Stimulated activated CD4-positive, alpha-beta T cell treated with anti-CD3 and anti-CD28 coated beads, Interleukin-2, amount 100 ng/mL, for 48 hours (primary cell): ENCODE measurements at regions not wholly inside any gene's neighbourhood (a gene's known extent, or its start where the extent isn't known, plus 50 kb on each side); places are given as distances from the start of the nearest gene placed in this dataset.

Experiments used
- DNase-seq, 2 donors: peaks; one replicate each; pipeline ENCODE4 v3.0.0-alpha.2; 2020

DNA sequence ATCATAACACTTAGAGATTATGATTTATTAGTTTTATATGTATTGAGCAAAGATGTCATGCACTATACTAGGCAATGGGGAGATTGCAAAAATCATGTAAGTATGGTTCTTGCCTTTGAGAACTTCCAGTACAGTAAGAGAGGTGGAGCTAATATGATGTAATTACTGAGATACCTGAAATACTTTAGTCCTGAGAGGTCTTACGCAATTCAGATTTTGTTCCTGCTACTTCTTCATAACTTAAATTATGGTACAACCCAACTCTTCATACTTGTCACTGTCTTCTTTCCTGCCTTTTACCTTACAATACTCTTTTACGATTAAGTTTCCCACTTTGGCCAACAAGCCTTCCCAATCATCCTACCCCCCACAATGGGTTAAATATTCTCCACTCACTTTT is 564.2 kb upstream of the PITX2 start:
- DNase-seq, result no peak

DNA sequence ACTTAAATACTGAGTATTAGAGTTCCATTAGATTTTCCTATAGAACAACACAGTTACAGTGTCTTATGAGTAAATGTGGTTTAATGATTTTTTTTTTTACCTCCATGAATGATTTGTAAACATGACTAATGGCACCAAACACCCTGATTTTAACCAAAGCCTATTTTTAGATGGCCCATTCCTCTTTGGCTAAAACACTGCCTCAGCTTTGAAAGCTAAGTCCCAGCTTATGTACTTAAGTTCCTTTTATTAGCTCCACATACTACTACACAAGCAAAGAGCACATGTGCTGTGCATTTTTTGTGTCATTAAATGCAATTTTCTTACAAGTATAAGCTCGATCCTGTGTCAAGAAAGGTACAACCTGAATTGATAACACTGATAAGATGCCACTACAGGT is 575.6 kb upstream of the PITX2 start:
- DNase-seq, result no peak

DNA sequence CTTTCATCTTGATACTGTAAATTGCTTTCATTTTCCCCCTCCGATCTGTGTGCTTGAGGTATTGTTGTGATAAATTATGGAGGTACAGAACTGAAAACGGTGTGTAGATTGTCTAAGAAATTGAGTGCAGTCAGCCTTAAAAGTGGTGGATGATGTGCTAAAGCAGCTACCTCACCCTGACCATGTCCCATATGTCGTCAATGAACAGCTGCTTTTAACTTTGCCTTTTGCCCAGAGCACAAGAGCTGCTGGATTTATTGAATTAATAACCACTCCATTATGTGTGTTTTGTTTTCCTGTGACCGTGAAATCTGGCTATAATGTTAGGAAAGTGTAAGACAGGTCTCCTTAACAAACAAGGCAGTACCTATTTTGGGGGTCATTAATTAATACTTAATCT is 581.9 kb upstream of the PITX2 start:
- no peak for DNase-seq

DNA sequence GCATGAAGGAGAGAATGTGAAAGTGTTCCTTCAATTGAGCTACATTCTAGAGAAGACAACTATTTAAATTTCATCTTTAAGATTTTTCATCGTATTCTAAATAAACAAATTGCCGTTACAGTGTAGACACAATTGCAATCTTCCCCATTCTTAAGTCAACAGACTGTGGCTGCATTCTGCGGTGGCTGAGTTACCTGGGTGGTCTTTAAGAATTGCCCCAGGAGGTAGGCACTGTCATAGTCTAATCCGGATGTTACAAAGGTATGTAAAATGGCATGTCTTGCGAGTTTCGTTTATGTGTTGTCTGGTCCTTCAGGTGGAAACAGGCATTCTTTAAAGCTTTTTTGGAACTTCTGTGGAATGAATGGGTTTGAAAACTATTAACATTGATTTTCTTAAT is 586.1 kb upstream of the PITX2 start:
- DNase-seq, result no peak

DNA sequence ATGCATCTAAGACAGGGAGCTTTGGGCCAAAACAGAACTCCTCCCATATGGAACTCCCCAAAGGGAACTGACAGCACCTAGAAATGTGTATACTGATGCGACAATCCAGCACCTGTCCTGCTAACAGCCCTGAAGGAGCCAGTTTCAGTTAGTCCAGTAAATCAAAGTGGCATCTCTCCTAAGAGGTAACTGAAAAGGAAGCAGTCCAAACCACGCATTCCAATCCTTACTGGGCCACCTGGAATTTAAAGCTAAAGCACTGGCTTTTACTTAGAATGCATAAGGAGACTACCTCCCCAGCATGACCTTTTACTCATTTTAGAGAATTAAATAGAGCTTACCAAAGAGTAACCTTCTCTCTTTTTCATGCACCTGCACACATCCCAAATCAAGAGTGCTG is 586.8 kb upstream of the PITX2 start:
- DNase-seq, result no peak

GRCh38 chr4:111210595-111210994 is 587.7 kb upstream of the PITX2 start:
- DNase-seq, result no peak

GRCh38 chr4:111213531-111213930 is 590.7 kb upstream of the PITX2 start:
- DNase-seq, result no peak

GRCh38 chr4:111214371-111214770 is 591.5 kb upstream of the PITX2 start:
- DNase-seq, result no peak

DNA sequence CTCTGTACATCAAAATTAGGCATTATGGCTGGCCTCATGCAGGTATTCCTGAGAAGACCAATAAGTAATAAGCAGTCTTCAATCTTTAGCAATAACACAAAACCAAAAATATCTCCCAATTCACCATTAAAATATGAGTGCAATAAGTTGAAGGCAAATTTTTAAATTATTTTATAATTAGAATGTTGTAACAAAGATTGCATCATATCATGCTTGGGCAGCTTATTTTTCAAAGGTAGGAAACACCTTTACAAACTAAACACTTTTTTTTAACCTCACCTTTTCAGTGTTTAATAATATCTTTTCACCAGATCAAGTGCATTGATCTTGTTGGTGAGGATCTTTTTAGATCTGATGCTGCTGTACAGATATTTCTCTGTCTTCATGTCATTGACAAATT is 592.9 kb upstream of the PITX2 start:
- DNase-seq, result no peak

DNA sequence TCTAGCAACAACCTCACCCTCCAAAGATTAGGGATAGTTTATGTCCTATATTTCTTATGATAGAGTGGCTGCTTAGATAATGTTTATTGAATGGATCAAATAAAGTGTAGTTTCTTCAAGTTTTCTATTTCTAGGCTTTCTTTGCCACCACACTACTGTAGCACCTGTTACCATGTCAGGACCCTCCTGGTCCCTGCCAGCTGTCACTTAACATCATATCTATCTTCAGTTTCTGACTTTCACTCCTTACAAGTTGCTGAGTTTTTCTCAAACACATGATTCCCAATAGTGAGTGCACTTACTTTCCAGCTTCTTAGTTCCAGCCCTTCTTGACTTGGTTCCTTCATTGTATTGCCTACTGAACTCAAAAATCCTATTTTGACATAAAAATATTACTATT is 593.9 kb upstream of the PITX2 start:
- no peak for DNase-seq

GRCh38 chr4:111221371-111221770 is 598.5 kb upstream of the PITX2 start:
- DNase-seq, result no peak

GRCh38 chr4:111228396-111228795 is 605.5 kb upstream of the PITX2 start:
- DNase-seq, result no peak

DNA sequence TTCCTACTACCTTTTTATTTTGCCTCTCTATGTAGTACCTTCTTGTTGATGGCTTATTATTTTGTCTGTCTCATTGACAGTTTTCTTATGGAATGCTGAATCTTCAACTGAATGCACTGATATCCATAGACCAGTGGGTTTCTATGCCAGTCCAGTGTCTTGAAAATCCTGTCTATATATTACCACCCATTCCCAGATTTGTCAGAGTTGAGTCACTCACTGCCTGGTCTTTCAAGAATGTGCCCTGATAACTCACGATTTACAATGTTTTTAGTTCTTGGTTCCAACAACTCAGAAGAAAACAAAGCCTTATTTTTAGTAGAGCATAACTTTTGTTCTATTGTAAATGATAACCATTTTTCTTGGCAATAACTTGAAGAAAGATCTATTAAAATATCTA is 606.0 kb upstream of the PITX2 start:
- no peak for DNase-seq

DNA sequence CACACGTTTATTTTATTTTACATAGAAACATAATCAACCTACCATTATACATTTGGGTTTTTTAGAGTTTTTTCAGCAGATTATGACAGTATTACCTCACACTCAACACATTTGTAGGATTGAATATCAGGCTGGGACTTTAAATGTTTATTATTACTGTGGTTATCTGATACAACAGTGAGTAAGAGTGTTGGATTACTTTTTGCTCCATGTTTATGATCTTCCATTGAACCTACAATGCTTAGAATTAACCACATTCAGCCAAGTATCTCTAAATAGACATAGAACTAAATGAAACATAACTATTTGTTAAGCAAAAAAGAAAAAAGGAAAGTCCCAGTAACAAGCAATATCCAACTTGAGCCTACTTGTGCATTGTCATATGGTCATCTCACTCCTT is 607.4 kb upstream of the PITX2 start:
- DNase-seq, result no peak

GRCh38 chr4:111231281-111231680 is 608.4 kb upstream of the PITX2 start:
- DNase-seq, result no peak

DNA sequence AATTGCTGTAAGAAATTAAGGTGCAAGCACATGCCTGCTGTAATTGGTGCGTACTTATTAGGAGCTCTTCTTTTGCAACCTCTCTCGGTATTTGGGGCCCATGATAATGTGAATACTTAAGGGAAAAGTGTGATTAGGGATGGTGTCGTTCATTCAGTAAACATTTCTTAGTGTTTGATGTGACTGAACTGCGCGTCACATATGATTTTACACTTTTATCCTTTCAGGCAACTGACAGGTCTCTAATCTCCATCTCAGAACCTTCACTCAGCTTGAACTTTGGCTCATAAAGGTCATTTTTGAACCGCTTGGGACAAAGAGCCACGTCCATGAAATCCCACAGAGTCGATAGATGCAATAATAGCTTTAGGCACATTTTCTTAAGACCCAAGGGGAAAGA is 612.1 kb upstream of the PITX2 start:
- DNase-seq, result no peak

DNA sequence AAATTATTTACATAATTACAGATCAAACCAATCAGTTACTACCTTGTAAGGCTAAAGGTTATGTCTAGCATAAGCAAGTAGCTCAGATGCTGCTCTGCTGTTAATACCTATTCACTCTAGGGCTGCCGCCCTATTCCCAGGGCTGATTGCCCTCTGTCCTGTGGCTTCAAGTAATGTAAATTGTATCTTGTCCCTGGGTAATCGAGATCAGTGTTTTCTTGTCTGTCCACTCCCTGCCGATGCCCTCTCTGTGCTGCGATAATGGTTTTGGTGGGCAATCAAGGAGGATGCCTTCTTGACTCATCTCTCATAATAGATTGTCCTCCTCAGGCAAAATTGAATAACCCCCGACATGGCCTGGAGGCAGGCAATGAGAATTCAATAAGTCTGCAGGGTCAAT is 641.0 kb upstream of the PITX2 start:
- DNase-seq, result no peak

DNA sequence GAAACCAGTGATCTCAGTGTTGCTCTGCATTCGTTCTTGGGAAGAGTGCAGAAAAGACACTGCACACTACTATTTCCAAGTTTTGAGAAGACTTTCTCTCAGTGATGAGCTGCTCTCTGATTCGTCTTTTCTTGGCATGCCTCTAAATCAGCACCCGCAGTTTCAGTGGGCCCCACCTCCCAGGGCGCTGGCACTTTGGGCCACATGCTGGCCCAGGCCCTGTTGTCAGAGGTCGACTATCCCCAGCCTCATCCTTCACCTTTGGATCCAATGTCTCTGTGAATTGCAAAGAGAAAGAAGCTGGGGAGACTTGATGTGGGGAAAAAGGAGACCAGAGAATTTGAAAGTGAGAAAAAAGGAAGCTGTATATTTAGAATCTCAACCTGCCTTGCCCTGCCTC is 644.1 kb upstream of the PITX2 start:
- no peak for DNase-seq

DNA sequence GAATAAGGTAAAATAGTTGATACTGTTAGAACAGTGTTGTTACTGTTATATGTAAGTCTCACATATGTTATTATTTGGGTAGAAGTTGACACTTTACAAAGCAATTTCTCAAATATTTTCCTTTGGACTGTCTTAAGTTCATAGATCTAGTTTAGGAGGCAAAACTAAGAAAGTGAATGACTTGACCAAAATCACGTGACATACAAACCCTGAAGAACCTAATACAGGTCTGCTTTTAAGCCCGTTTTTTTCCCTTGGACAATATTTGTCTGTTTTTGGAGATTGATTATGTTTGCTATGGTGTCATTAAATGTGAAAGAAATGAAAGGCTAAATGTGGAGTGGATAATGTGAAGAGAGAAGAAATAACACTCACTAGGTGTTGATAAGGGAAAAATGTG is 644.9 kb upstream of the PITX2 start:
- DNase-seq, result no peak

DNA sequence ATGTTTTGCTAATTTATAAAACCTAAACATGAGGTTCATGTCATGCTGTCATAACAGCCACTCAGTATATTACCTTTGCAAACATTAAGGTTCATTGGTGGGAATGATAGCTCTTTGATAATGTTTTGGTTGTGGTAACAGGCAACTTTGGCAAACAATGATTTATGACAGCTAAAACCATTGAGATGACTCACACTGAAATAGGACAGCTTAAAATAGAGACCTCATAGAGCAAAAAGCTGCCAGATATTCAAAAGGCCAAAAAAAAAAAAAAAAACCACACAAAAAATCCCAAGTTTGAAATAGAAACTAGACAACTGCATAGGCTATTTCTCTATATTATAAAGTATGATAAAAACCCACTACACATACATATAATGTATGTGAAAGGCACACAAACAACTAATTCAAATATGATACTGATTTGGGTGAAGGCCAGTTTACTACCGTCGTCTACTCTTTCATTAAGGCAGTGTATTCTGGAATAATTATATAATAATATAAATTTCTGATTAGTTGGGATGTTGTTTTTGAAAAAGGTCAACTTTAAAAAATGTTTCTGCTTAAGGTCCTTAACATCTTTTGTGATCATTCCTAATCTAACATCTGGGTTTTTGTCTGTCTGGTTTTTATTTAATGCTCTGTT is 646.0 kb upstream of the PITX2 start:
- DNase-seq, result no peak

DNA sequence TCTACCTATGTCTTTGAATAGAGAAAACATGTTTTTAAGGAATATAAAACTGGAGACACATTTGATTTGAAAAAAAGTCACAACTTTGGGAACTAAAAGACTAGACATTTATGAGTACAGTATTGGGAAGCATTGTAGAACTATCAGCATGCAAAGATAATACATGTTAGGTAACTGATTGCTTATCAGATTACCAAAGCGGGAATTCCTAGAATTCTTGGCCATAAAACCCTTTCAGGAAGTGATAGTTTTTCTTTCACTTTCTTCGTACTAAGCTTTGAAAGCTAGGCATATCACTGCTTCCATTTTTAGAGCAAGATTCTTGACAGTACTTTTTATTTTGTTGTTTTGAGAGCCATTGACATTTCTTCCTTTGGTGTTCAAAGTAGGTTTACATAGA is 646.6 kb upstream of the PITX2 start:
- DNase-seq, result no peak

DNA sequence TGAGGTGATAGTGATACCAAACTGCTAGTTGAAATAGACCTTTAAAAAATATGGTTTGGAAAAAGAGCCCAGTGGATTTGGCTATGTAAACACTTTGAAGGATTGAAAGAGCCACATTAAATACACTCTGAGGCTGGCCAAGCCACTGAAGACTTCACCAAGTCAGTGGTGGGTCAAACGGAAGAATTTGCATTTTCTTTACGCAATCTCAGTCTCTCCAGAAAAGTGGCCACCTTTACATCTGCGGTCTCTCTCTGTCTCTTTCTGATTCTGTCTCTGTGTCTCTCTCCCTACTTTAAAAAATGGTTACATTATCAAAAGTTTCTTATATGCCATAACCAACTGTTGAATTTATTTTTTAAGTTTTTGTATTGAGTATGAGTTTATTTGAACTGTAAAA is 651.2 kb upstream of the PITX2 start:
- no peak for DNase-seq

DNA sequence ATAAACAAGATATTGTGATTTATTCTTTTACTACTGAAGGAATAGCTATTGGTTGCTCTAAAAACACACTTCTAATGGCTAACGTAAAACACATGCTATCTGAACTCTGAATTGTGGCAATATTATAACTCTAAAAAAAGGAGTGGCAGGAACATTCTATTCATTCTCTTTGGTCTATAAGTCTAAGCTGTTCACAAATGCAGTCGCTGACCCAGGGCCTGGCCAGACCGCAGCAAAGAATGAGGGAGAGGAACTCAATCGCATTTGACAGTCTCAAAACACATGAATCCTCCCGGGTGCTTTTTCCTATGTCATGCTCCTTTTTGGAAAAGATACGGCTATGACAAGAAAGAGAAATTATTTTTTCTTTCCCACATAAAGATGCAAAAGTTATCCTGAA is 651.6 kb upstream of the PITX2 start:
- DNase-seq, result no peak

- DNase-seq, result no peak
Observed at GRCh38 chr4:111281219-111281618, 658.3 kb upstream of the PITX2 start.

DNA sequence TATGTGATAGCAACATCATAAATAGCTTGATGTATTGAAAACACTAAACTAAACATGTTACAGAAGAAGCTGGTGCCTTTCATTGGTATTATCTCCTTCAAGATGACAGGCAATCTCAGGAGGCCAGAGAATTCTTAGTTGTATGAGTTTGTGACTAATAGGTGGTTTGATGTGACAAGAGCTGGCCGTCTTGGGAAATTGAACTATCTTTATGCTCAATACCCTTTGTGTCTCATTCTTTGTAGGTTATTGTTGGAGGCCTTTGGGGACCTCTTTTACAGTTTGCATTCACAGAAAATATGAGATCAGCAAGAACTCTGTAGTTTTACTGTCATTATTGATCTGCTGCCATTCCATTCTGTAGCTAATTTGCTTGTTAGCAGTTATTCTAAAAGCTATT is 659.2 kb upstream of the PITX2 start:
- no peak for DNase-seq
